ENCODE measurements at regions not wholly inside any gene's neighbourhood (a gene's known extent, or its start where the extent isn't known, plus 50 kb on each side); places are given as distances from the start of the nearest gene placed in this dataset.
A peak's percentile ranks its signal among the peaks of the same experiment; 100 is the strongest.
"Not testable (repeated sequence)": the region's sequence is repeated elsewhere in the genome, so short reads cannot be mapped to it uniquely, and the experiment has no call there.

DNA sequence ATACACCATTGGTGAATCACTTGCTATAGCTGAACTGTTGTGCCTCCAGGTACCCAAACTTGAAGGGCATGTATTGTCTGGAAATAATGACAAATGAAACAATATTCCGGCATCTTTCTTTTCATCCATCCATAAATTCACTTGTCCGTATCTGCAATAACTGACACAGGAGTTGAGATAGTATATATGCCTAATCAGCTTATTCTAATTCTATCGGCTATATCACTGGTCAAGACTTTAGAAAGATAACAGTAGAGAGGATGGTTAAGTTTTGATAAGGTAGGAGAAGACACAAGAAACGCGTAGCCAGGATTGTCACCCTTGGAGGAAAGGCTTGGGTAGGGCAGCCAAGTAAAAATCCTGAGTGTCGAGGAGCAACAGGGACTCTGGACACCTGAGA, 1634.6 kb upstream of the CELF4 start:
- no peak for DNase-seq (ENCODE audit: low read depth in 2 of 3, low spot score in 2 of 3)

DNA sequence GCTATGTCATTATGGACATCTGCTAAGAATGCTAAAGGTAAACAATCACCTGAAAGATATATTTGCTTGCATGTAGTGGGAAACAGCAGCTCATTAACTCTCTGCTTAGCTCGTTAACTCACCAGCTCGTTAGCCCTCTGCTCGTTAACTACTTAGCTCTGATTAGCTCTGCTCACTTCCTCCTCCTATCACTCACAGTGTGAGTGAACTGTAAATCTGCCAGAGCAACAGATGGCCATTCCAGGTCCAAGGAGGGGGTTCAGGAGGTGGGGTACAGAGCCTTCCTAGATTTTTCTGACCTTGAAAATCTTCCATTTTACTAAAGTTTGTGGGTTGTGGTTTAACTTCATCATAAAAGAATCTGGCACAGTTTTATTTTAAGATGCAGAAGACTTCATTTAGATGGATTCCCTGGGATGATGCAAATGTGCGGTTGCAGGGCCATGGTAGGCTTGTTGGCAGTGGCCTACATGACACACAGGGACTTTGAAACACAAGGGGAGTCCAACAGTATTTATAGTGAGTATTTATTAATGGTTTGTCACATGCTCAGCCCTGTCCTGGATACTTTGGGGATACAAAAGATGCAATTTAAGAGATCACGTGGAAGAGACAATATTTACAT, 1633.7 kb upstream of the CELF4 start:
- no peak for DNase-seq (ENCODE audit: low read depth in 2 of 3, low spot score in 2 of 3)

DNA sequence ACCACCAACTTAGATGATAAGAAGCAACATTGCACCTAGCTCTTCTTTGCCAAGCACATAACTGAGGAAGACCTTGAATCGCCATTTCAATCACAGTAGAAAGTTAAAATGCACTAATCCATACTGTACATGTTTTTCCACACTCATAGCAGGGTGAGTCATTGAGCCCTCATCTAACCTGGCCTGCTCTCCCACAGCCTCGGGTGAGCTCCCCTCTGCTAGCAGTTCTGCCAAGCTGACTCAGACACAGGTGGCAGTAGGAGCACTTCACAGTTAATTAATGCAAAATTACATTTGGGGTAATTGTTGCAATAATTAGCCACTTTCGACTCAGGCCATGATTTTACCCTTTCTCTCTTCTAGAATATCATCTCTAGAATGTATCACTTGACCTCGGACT, 1632.8 kb upstream of the CELF4 start:
- no peak for DNase-seq (ENCODE audit: low read depth in 2 of 3, low spot score in 2 of 3)

- DNase-seq (ENCODE audit: low read depth in 2 of 3, low spot score in 2 of 3) = no peak
Observed at GRCh38 chr18:39191931-39192330, 1626.3 kb upstream of the CELF4 start.

- DNase-seq (ENCODE audit: low read depth in 2 of 3, low spot score in 2 of 3) = no peak
Observed at GRCh38 chr18:39191058-39191457, 1625.5 kb upstream of the CELF4 start.

GRCh38 chr18:39190508-39190907, 1624.9 kb upstream of the CELF4 start:
- DNase-seq (ENCODE audit: low read depth in 2 of 3, low spot score in 2 of 3) = peak in 1 of 3 donors; percentile 6

DNA sequence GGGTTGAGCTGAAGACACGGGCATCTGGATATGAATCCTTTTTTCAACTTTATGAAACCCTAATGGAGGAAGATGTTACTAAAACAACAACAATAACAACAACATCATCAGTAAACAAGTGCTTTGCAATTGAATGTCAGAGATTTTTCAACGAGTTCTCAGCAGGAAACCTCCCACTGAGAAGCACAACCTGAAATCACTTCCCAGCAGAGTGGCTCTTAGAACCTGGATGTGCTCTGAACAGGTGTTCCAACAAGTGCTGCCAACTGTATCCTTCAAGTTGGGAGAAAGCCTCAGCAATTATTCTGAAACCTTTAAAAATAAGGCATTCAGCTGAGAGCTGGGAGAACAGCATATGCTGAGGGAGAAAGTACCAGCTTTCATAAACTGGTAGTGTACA, 1622.7 kb upstream of the CELF4 start:
- no peak for DNase-seq (ENCODE audit: low read depth in 2 of 3, low spot score in 2 of 3)

- no peak for DNase-seq (ENCODE audit: low read depth in 2 of 3, low spot score in 2 of 3)
Observed at GRCh38 chr18:39186008-39186407, 1620.4 kb upstream of the CELF4 start.

GRCh38 chr18:39184176-39184575, 1618.6 kb upstream of the CELF4 start:
- DNase-seq (ENCODE audit: low read depth in 2 of 3, low spot score in 2 of 3) = no peak

- DNase-seq (ENCODE audit: low read depth in 2 of 3, low spot score in 2 of 3) = no peak
Observed at GRCh38 chr18:39178166-39178565, 1612.6 kb upstream of the CELF4 start.

DNA sequence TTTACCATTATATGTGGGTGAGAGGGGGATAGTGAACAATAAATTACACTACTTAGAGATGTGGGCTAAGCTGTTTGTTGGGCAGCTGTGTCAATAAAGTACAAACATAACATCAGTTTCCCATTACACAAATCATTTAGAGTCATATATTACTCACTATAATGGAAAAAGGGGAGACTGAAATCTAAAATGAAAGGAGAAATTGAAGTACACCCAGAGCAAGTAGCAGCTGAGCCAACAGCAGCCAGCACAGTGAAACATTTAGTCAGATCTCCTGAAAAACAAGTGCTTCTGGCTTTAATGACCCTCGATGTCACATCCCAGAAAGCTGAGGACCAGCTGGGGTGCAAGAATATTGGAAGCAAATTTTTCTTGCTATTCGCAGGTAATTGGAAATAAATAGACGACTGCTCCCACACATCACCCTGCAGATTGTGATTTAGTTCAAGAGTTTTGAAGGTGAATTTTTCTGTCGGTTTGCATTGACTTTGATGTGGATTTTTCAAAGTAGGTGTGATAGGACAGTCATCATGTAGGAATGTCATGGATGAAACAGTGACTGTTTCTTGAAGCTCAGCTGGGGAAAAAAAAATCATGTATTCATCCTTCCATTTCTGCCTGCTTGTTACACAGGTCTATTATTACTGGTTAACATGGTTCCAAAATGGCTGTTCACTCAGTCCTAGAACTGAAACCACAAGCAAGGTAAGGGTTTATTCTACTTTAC, 1607.3 kb upstream of the CELF4 start:
- no peak for DNase-seq (ENCODE audit: low read depth in 2 of 3, low spot score in 2 of 3)

DNA sequence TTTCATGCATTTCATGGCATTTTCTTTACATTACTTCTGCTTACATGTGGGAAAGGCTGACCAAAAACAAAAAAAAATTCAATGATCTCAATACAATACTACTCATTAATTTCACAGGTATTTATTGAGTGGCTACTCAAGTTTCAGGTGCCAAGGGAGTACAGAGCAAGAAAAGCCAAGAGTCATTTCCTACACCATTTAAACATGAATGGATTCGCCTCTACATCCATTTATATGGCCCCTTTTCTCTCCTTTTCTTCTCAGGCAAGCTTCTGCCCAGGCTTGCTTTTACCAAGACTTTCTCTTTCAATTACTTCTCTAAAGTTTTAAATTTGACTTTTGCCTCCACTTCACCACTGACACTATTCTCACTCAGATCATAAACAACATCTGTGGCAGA, 1603.1 kb upstream of the CELF4 start:
- no peak for DNase-seq (ENCODE audit: low read depth in 2 of 3, low spot score in 2 of 3)

DNA sequence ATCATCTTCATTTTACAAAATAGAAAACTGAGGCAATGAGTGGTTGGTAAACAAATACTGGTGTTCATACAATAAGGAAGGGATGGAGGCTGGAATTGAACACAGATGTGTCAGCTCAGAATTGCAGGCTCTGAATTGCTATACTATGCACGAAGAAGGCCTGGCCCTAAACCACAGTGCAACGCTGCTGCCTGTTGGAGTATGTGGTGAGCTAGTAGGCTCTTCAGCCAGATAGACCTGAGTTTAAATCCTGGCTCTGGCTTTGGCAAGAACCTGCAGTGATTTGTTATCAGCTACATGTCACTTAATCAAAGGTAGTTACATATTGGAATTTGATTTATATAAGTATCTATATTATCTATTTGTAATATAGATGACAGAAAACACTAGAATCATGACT, 1602.4 kb upstream of the CELF4 start:
- DNase-seq (ENCODE audit: low read depth in 2 of 3, low spot score in 2 of 3) = no peak

DNA sequence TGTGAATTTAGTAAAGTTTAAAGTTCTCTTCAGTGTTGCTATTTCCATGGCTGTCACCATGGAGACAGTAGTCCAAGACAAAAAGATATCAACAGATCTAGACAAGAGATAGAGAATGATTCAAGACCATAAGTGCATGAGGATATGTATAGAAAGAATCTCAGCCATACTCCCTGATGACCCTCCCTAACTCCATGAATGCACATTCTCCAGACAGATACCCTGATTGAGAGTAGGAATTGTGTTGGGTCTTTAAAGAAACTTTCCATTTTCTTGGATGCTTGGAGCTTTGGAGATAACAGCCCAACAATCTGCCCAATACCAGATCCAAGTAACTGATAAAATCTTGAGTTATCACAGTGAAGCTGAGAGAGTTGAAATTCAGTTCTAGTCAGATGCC, 1601.2 kb upstream of the CELF4 start:
- peak in 1 of 3 donors; percentile 13 for DNase-seq (ENCODE audit: low read depth in 2 of 3, low spot score in 2 of 3)

DNA sequence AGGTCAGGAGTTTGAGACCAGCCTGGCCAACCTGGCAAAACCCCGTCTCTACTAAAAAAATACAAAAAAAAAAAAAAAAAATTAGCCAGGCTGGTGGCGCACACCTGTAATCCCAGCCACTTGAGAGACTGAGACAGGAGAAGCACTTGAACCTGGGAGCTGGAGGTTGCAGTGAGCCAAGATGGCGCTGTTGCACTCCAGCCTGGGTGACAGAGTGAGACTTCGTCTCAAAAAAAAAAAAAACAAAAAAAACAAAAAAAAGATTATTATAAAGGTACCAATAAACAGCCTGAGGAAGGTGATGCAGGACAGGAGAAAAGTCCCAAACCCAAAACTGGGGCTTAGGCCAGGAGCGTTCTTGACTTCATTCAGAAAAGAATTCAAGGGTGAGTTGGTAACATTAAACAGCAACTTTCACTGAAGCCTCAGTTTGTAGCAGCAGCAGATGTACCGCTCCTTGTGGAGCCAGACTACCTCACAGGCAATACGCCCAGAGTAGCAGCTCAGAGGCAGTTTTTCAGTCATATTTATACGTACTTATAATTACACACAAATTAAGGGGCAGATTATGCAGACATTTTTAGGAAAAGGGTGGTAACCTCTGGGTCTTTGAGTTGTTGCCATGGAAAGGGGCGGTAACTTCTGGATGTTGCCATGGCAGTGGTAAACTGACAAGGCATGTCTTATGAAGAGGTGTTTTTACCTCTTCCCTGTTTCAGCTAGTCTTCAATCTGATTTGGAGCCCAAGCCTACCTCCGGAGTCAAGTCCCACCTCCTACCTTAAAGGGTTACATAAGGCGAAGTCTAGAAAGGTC, 1596.6 kb upstream of the CELF4 start:
- DNase-seq (ENCODE audit: low read depth in 2 of 3, low spot score in 2 of 3) = no peak

GRCh38 chr18:39149211-39149806, 1583.7 kb upstream of the CELF4 start:
- no peak for DNase-seq (ENCODE audit: low read depth in 2 of 3, low spot score in 2 of 3)

- no peak for DNase-seq (ENCODE audit: low read depth in 2 of 3, low spot score in 2 of 3)
Observed at GRCh38 chr18:39134255-39134654, 1568.7 kb upstream of the CELF4 start.

DNA sequence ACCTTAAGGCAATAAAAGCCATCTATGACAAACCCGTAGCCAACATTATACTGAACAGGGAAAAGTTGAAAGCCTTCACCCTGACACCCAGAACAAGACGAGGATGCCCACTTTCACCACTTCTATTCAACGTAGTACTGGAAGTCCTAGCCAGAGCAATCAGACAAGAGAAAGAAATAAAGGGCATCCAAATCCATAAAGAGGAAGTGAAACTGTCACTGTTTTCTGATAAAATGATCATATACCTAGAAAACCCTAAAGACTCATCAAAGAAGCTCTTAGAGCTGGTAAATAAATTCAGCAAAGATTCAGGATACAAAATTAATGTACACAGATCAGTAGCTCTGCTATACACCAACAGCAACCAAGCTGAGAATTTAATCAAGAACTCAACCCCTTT, 1561.9 kb upstream of the CELF4 start:
- DNase-seq (ENCODE audit: low read depth in 2 of 3, low spot score in 2 of 3) = not testable (repeated sequence)

- DNase-seq (ENCODE audit: low read depth in 2 of 3, low spot score in 2 of 3) = no peak
Observed at GRCh38 chr18:39113790-39114189, 1548.2 kb upstream of the CELF4 start.

GRCh38 chr18:39105104-39105503, 1539.5 kb upstream of the CELF4 start:
- DNase-seq (ENCODE audit: low read depth in 2 of 3, low spot score in 2 of 3) = no peak

DNA sequence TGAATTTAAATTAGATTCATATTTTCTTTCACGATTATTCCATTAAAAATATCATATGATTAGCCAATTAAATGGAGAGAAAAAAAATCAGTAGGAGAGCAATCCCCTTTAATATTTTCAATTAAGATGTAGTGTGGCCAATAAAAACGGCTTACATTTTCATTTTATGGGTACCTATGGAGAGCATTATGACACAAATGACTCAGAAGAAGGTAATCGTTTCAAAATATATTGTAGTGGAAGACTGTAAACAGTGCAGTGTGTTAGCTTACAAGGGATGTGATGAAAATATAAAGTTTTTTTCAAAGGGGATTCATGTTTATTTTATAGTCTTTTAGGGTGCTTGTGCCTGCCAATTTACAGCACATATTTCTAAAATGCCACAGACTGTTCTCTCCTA, 1507.4 kb upstream of the CELF4 start:
- DNase-seq (ENCODE audit: low read depth in 2 of 3, low spot score in 2 of 3) = no peak
